SK-N-SH (cell line): ENCODE measurements at regions not wholly inside any gene's neighbourhood (a gene's known extent, or its start where the extent isn't known, plus 50 kb on each side); places are given as distances from the start of the nearest gene placed in this dataset.

Experiments
- CTCF ChIA-PET: fragments of 300-600, 350-600 bp; formaldehyde crosslinking; extraction: SDS; loops from one replicate; lab custom pipeline; 2021; lab: Yijun Ruan, JAX
- POLR2A ChIA-PET: fragments of 350-600 bp; sonication (Branson Sonifier 250); formaldehyde crosslinking; extraction: SDS; loops from one replicate; lab custom pipeline; 2020; ENCODE audit warnings: antibody characterized with exemption, inconsistent platforms; lab: Yijun Ruan, JAX
- DNase-seq: peaks from one replicate; pipeline ENCODE4 v3.0.0; 2012
- H2AFZ ChIP-seq: fragments of 200-600 bp; sonication (generic); 2 replicates; pipeline ENCODE4 v1.8.1; 2016; ENCODE audit warnings: antibody characterized with exemption, mild to moderate bottlenecking, low read depth
- H3F3A ChIP-seq: fragments of 200-600 bp; sonication (generic); replicated peaks from 2 replicates; pipeline ENCODE3; 2016; ENCODE audit warnings: antibody characterized with exemption, mild to moderate bottlenecking; ENCODE audit not compliant: insufficient read depth
- H3K27ac ChIP-seq, 2 experiments: fragments of 200-500 bp in 1 of 2; fragments of 200-600 bp in 1 of 2; sonication (Bioruptor generic) in 1 of 2; sonication (generic), shearing (Covaris generic) in 1 of 2; 2 replicates each; pipeline versions ENCODE4 v1.5.1 to v1.6.1; 2014 to 2016; ENCODE audit warnings: low read depth in 2 of 2, inconsistent platforms in 1 of 2, low read length in 1 of 2, mild to moderate bottlenecking in 1 of 2, mixed read lengths in 1 of 2
- H3K27me3 ChIP-seq: fragments of 200-600 bp; sonication (generic), shearing (Covaris generic); 2 replicates; pipeline ENCODE4 v1.6.1; 2016; ENCODE audit warnings: mixed run types; ENCODE audit not compliant: insufficient read depth
- H3K36me3 ChIP-seq, 2 experiments: fragments of 200-500 bp in 1 of 2; fragments of 200-600 bp in 1 of 2; sonication (Bioruptor generic) in 1 of 2; sonication (generic) in 1 of 2; replicated peaks in 1 of 2; 2 replicates each; pipeline versions ENCODE3 to v1.5.1; 2014 to 2016; ENCODE audit warnings: low read length in 1 of 2, mild to moderate bottlenecking in 1 of 2; ENCODE audit not compliant: insufficient read depth in 2 of 2, control insufficient read depth in 1 of 2
- H3K4me1 ChIP-seq, 2 experiments: fragments of 200-500 bp in 1 of 2; fragments of 200-600 bp in 1 of 2; sonication (Bioruptor generic) in 1 of 2; sonication (generic), shearing (Covaris generic) in 1 of 2; 2 replicates each; pipeline versions ENCODE4 v1.5.1 to v1.6.1; 2014 to 2016; ENCODE audit warnings: low read depth in 1 of 2, low read length in 1 of 2, mixed run types in 1 of 2; ENCODE audit not compliant: insufficient read depth in 2 of 2, control insufficient read depth in 1 of 2
- H3K4me2 ChIP-seq: fragments of 200-600 bp; sonication (generic), shearing (Covaris generic); 2 replicates; pipeline ENCODE4 v1.6.1; 2017; ENCODE audit warnings: mixed run types
- H3K4me3 ChIP-seq, 2 experiments: fragments of 200-500 bp in 1 of 2; fragments of 200-600 bp in 1 of 2; sonication (Bioruptor generic) in 1 of 2; sonication (generic), shearing (Covaris generic) in 1 of 2; 2 replicates each; pipeline versions ENCODE4 v1.5.1 to v1.8.1; 2014 to 2016; ENCODE audit warnings: low read depth in 2 of 2, inconsistent platforms in 1 of 2, low read length in 1 of 2, mild to moderate bottlenecking in 1 of 2, mixed read lengths in 1 of 2, moderate library complexity in 1 of 2
- H3K79me2 ChIP-seq: fragments of 200-600 bp; sonication (generic); 2 replicates; pipeline ENCODE4 v1.8.1; 2017; ENCODE audit warnings: mild to moderate bottlenecking; ENCODE audit not compliant: insufficient read depth
- H3K9ac ChIP-seq: fragments of 200-600 bp; sonication (generic); 2 replicates; pipeline ENCODE4 v1.6.1; 2017; ENCODE audit warnings: mixed run types
- H3K9me2 ChIP-seq: fragments of 200-600 bp; sonication (generic); 2 replicates; pipeline ENCODE4 v1.6.1; 2017; ENCODE audit warnings: mixed run types
- H3K9me3 ChIP-seq: fragments of 200-600 bp; sonication (generic); 2 replicates; pipeline ENCODE4 v1.6.1; 2017; ENCODE audit warnings: mixed run types, mild to moderate bottlenecking, moderate library complexity
- H4K20me1 ChIP-seq: fragments of 200-600 bp; sonication (generic); 2 replicates; pipeline ENCODE4 v1.6.1; 2017; ENCODE audit warnings: mild to moderate bottlenecking, mixed run types; ENCODE audit not compliant: insufficient read depth
- CHD2 ChIP-seq: fragments of 150-350 bp; IDR thresholded peaks from 2 replicates; pipeline ENCODE4 v1.6.1; 2018; ENCODE audit warnings: low read length; ENCODE audit not compliant: partially characterized antibody
- FOSL2 ChIP-seq: IDR thresholded peaks from 2 replicates; pipeline ENCODE4 v1.4.0; 2012; ENCODE audit warnings: low read depth, mild to moderate bottlenecking, moderate library complexity, borderline replicate concordance
- MXI1 ChIP-seq: IDR thresholded peaks from 2 replicates; pipeline ENCODE4 v1.6.1; 2012; ENCODE audit warnings: mild to moderate bottlenecking, low read depth, low read length, improper control_type of control experiment
- NRF1 ChIP-seq: IDR thresholded peaks from 2 replicates; pipeline ENCODE4 v1.6.1; 2012; ENCODE audit warnings: low read depth, mild to moderate bottlenecking, low read length
- POLR2AphosphoS5 ChIP-seq: IDR thresholded peaks from 2 replicates; pipeline ENCODE4 v1.6.1; 2012; ENCODE audit warnings: low read depth, low read length
- RCOR1 ChIP-seq: fragments of 150-350 bp; IDR thresholded peaks from 2 replicates; pipeline ENCODE4 v1.6.1; 2017; ENCODE audit warnings: antibody characterized with exemption, low read length
- RFX5 ChIP-seq: IDR thresholded peaks from 2 replicates; pipeline ENCODE4 v1.6.1; 2012; ENCODE audit warnings: mild to moderate bottlenecking, improper control_type of control experiment, low read length
- SIN3A ChIP-seq: IDR thresholded peaks from 2 replicates; pipeline ENCODE4 v1.6.1; 2012; ENCODE audit warnings: low read depth, mild to moderate bottlenecking, low read length, moderate library complexity, borderline replicate concordance
- YY1 ChIP-seq: IDR thresholded peaks from 2 replicates; pipeline ENCODE4 v1.4.0; 2012; ENCODE audit warnings: low read depth, mild to moderate bottlenecking
- WGBS: methylation state at CpG from one replicate; pipeline ENCODE4 v1.1.6; 2017; ENCODE audit warnings: low lambda C conversion rate; 5-methylcytosine and 5-hydroxymethylcytosine counted together
- TF ChIP-seq, protein P1 (sequence below): IDR thresholded peaks from 2 replicates; pipeline ENCODE4 v1.4.0; 2012; ENCODE audit warnings: low read depth
- TF ChIP-seq, protein P2 (sequence below): fragments of 150-350 bp; IDR thresholded peaks from 2 replicates; pipeline ENCODE4 v1.6.1; 2016; ENCODE audit warnings: mild to moderate bottlenecking, low read depth, low read length
- TF ChIP-seq, protein P3 (sequence below): fragments of 150-350 bp; IDR thresholded peaks from 2 replicates; pipeline ENCODE4 v1.6.1; 2017; ENCODE audit warnings: antibody characterized with exemption, low read length, low read depth, borderline replicate concordance
- TF ChIP-seq, protein P4 (sequence below): IDR thresholded peaks from 2 replicates; pipeline ENCODE4 v1.4.0; 2012; ENCODE audit warnings: low read depth, borderline replicate concordance

DNA sequence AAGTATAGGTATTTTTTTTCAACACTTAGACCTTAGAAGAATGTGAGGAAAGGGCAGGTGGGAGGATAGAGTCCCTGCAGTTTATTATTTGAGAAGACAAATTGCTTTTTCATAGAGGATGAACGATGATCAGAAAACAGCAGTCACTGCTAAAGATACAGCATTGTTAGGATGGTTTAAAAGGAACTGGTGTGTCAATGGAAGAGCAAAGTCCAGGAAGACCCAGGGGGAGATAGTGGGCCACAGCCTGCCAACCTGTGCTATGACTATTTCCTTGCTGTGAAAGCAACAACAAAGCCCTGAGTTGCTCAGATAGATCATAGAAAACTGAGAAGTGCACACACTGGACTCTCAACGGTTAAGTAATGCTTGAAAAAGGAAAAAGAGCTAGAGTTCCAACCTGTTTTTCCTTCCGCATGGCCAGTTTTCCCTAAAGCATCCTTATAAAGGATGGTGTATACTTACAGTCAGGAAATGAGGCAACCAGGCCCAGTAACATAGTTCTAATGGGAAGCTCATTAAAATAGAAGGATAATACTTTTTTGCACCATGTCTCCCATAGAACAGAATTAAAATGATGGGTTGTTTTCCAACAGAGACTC, 153.8 kb downstream of the CEMIP2 start:
- Histone ChIP-seq H4K20me1 (no peaks in the 10 kb centered on the region), H3K9ac (no peak overlapping the region), H3K27me3 (no peaks in the 10 kb centered on the region), H3K27ac (no peak overlapping the region), H3K4me1 (no peaks in the 10 kb centered on the region), H2AFZ (no peak overlapping the region), H3K36me3 (no peaks in the 10 kb centered on the region), H3K79me2 (no peaks in the 10 kb centered on the region), H3F3A (no peaks in the 10 kb centered on the region), H3K4me2 (no peak overlapping the region), H3K9me3 (no peaks in the 10 kb centered on the region), H3K4me3 (no peak overlapping the region), H3K9me2 (no peaks in the 10 kb centered on the region)
- WGBS: 19% methylated on average over 3 of the region's 3 CpGs
- no peak for DNase-seq
- POLR2A ChIA-PET: no interaction called here
- CTCF ChIA-PET: interaction anchor here (0.6 to 1.2 kb wide), 2 partner anchors 9 to 647 kb away, joined by 3 read pairs; no protein-coding TSS in a partner anchor
- TF ChIP-seq, protein P1, sequence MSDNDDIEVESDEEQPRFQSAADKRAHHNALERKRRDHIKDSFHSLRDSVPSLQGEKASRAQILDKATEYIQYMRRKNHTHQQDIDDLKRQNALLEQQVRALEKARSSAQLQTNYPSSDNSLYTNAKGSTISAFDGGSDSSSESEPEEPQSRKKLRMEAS: no peak
- TF ChIP-seq YY1: no peak
- TF ChIP-seq MXI1: no peak
- TF ChIP-seq, protein P2, sequence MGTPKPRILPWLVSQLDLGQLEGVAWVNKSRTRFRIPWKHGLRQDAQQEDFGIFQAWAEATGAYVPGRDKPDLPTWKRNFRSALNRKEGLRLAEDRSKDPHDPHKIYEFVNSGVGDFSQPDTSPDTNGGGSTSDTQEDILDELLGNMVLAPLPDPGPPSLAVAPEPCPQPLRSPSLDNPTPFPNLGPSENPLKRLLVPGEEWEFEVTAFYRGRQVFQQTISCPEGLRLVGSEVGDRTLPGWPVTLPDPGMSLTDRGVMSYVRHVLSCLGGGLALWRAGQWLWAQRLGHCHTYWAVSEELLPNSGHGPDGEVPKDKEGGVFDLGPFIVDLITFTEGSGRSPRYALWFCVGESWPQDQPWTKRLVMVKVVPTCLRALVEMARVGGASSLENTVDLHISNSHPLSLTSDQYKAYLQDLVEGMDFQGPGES: no peak
- TF ChIP-seq, protein P3, sequence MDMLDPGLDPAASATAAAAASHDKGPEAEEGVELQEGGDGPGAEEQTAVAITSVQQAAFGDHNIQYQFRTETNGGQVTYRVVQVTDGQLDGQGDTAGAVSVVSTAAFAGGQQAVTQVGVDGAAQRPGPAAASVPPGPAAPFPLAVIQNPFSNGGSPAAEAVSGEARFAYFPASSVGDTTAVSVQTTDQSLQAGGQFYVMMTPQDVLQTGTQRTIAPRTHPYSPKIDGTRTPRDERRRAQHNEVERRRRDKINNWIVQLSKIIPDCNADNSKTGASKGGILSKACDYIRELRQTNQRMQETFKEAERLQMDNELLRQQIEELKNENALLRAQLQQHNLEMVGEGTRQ: no peak
- TF ChIP-seq POLR2AphosphoS5: no peak
- TF ChIP-seq CHD2: no peak
- no peak for TF ChIP-seq RFX5
- TF ChIP-seq SIN3A: no peak
- TF ChIP-seq, protein P4, sequence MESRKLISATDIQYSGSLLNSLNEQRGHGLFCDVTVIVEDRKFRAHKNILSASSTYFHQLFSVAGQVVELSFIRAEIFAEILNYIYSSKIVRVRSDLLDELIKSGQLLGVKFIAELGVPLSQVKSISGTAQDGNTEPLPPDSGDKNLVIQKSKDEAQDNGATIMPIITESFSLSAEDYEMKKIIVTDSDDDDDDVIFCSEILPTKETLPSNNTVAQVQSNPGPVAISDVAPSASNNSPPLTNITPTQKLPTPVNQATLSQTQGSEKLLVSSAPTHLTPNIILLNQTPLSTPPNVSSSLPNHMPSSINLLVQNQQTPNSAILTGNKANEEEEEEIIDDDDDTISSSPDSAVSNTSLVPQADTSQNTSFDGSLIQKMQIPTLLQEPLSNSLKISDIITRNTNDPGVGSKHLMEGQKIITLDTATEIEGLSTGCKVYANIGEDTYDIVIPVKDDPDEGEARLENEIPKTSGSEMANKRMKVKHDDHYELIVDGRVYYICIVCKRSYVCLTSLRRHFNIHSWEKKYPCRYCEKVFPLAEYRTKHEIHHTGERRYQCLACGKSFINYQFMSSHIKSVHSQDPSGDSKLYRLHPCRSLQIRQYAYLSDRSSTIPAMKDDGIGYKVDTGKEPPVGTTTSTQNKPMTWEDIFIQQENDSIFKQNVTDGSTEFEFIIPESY: no peak
- no peak for TF ChIP-seq FOSL2

DNA sequence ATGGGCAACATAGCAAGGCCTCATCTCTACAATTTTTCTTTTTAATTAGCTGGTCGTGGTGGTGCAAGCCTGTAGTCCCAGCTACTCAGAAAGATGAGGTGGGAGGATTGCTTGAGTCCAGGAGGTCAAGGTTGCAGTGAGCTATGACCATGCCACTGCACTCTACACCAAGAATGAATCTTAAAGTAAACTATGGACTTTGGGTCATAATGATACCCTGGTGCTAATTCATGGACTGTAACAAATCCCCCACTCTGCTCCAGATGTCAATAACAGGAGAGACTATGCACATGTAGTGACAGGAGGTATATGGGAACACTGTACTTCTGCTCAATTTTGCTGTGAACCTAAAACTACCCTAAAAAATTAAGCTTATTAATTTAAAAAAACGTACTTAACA, 155.4 kb downstream of the CEMIP2 start:
- Histone ChIP-seq H3K36me3 (no peaks in the 10 kb centered on the region), H4K20me1 (no peaks in the 10 kb centered on the region), H3F3A (no peaks in the 10 kb centered on the region), H3K4me2 (no peak overlapping the region), H3K9me2 (no peaks in the 10 kb centered on the region), H3K9me3 (no peaks in the 10 kb centered on the region), H3K9ac (no peak overlapping the region), H3K4me1 (no peaks in the 10 kb centered on the region), H3K4me3 (no peak overlapping the region), H3K27me3 (no peaks in the 10 kb centered on the region; the same call in 1 of the 2 replicates), H3K79me2 (no peaks in the 10 kb centered on the region), H3K27ac (no peak overlapping the region), H2AFZ (no peak overlapping the region)
- ChIA-PET CTCF (interaction anchor here (0.6 kb wide), 1 partner anchor 12 kb away, joined by 3 read pairs; no protein-coding TSS in a partner anchor), POLR2A (no interaction called here)
- no peak for DNase-seq
- TF ChIP-seq NRF1: no peak
- no peak for TF ChIP-seq RCOR1
- TF ChIP-seq, protein P1: no peak
- WGBS: 2% methylated on average over 2 of the region's 2 CpGs
